ENCODE measurements at regions not wholly inside any gene's neighbourhood (a gene's known extent, or its start where the extent isn't known, plus 50 kb on each side); places are given as distances from the start of the nearest gene placed in this dataset.

GRCh38 chr2:173590276-173590861 lies 235.7 kb downstream of the CDCA7 start:
- DNase-seq: no peak

- no peak for DNase-seq
These were observed 238.4 kb downstream of the CDCA7 start for GRCh38 chr2:173593109-173593508.

GRCh38 chr2:173596244-173596643 lies 241.6 kb downstream of the CDCA7 start:
- DNase-seq: no peak

- no peak for DNase-seq
These were observed 243.9 kb downstream of the CDCA7 start for GRCh38 chr2:173598525-173598924.

- no peak for DNase-seq
These were observed 245.2 kb downstream of the CDCA7 start for GRCh38 chr2:173599821-173600359.

- no peak for DNase-seq
These were observed 247.6 kb downstream of the CDCA7 start for GRCh38 chr2:173602153-173602795.

- no peak for DNase-seq
These were observed 251.3 kb downstream of the CDCA7 start for GRCh38 chr2:173605994-173606393.

GRCh38 chr2:173606619-173607248 lies 252.1 kb downstream of the CDCA7 start:
- no peak for DNase-seq

- DNase-seq: no peak
These were observed 253.1 kb downstream of the CDCA7 start for GRCh38 chr2:173607606-173608311.

GRCh38 chr2:173611121-173611520 lies 256.4 kb downstream of the CDCA7 start:
- DNase-seq: no peak

GRCh38 chr2:173612354-173612753 lies 257.7 kb downstream of the CDCA7 start:
- no peak for DNase-seq

GRCh38 chr2:173613386-173613785 lies 258.7 kb downstream of the CDCA7 start:
- no peak for DNase-seq

- no peak for DNase-seq
These were observed 259.7 kb downstream of the CDCA7 start for GRCh38 chr2:173614265-173614930.

- DNase-seq: no peak
These were observed 269.0 kb downstream of the CDCA7 start for GRCh38 chr2:173623438-173624319.

- DNase-seq: no peak
These were observed 270.6 kb downstream of the CDCA7 start for GRCh38 chr2:173625315-173625714.

- no peak for DNase-seq
These were observed 274.4 kb downstream of the CDCA7 start for GRCh38 chr2:173629076-173629475.

- DNase-seq: no peak
These were observed 275.9 kb downstream of the CDCA7 start for GRCh38 chr2:173630425-173631126.

- DNase-seq: no peak
These were observed 276.4 kb downstream of the CDCA7 start for GRCh38 chr2:173631127-173631460.

GRCh38 chr2:173644146-173644545 lies 289.5 kb downstream of the CDCA7 start:
- DNase-seq: no peak

- DNase-seq: no peak
These were observed 293.1 kb downstream of the CDCA7 start for GRCh38 chr2:173647681-173648311.

GRCh38 chr2:173648816-173649215 lies 294.1 kb downstream of the CDCA7 start:
- DNase-seq: no peak

Measured in NCI-H2081 treated with DMSO at 0.1 percent for 48 hours (cell line).